ENCODE measurements at regions not wholly inside any gene's neighbourhood (a gene's known extent, or its start where the extent isn't known, plus 50 kb on each side); places are given as distances from the start of the nearest gene placed in this dataset.

GRCh38 chr9:13994240-13994639, 319.7 kb downstream of the NFIB start:
- Histone ChIP-seq H3K9ac (ENCODE audit: extremely low read depth, low read length, poor library complexity, severe bottlenecking) (no peak overlapping the region), H3K27me3 (ENCODE audit: control insufficient read depth, insufficient read depth, low read length, poor library complexity, severe bottlenecking) (no peaks in the 10 kb centered on the region), H3K4me3 (ENCODE audit: low read length) (no peak overlapping the region), H3K4me1 (ENCODE audit: control insufficient read depth, insufficient read depth, low read length) (no peaks in the 10 kb centered on the region), H3K36me3 (ENCODE audit: control insufficient read depth, insufficient read depth, low read length) (no peaks in the 10 kb centered on the region), H3K27ac (ENCODE audit: low read depth, low read length) (no peak overlapping the region), H3K9me3 (ENCODE audit: control insufficient read depth, low read length) (no peaks in the 10 kb centered on the region)
- WGBS, 2 experiments (ENCODE audit: insufficient coverage in 1 of 2, insufficient read length in 1 of 2) = 91 to 100% methylated on average over 1 to 3 of the region's 3 CpGs
- DNase-seq = no peak
- Mint-ChIP-seq H3K36me3 (ENCODE audit: low read depth) (no peaks in the 10 kb centered on the region), H3K4me1 (no peaks in the 10 kb centered on the region), H3K9me3 (peaks cover 11% of the 10 kb centered on the region), H3K27me3 (ENCODE audit: insufficient read depth) (no peaks in the 10 kb centered on the region), H3K4me3 (no peak overlapping the region), H3K27ac (no peak overlapping the region)
- TF ChIP-seq CTCF (conservative IDR thresholded peaks at IDR 0.05) = no peak

- Mint-ChIP-seq H3K27ac (no peak overlapping the region), H3K9me3 (peaks cover 7% of the 10 kb centered on the region), H3K36me3 (ENCODE audit: low read depth) (no peaks in the 10 kb centered on the region), H3K4me3 (no peak overlapping the region), H3K4me1 (no peaks in the 10 kb centered on the region), H3K27me3 (ENCODE audit: insufficient read depth) (no peaks in the 10 kb centered on the region)
- WGBS, 2 experiments (ENCODE audit: insufficient coverage in 1 of 2, insufficient read length in 1 of 2) = 92 to 94% methylated on average over 4 to 6 of the region's 7 CpGs
- TF ChIP-seq CTCF (conservative IDR thresholded peaks at IDR 0.05) = no peak
- Histone ChIP-seq H3K4me1 (ENCODE audit: control insufficient read depth, insufficient read depth, low read length) (no peaks in the 10 kb centered on the region), H3K36me3 (ENCODE audit: control insufficient read depth, insufficient read depth, low read length) (no peaks in the 10 kb centered on the region), H3K27me3 (ENCODE audit: control insufficient read depth, insufficient read depth, low read length, poor library complexity, severe bottlenecking) (no peaks in the 10 kb centered on the region), H3K9ac (ENCODE audit: extremely low read depth, low read length, poor library complexity, severe bottlenecking) (no peak overlapping the region), H3K27ac (ENCODE audit: low read depth, low read length) (no peak overlapping the region), H3K4me3 (ENCODE audit: low read length) (no peak overlapping the region), H3K9me3 (ENCODE audit: control insufficient read depth, low read length) (no peaks in the 10 kb centered on the region)
- DNase-seq = peak; percentile 9
Observed at GRCh38 chr9:13993632-13994185, 320.2 kb downstream of the NFIB start.

GRCh38 chr9:13992138-13993088, 321.5 kb downstream of the NFIB start:
- no peak overlapping the region for H3K4me3 Mint-ChIP-seq
- peaks cover 7% of the 10 kb centered on the region for H3K9me3 Mint-ChIP-seq
- H3K4me3 ChIP-seq (ENCODE audit: low read length) = no peak overlapping the region
- no peaks in the 10 kb centered on the region for H3K4me1 Mint-ChIP-seq
- H3K27ac Mint-ChIP-seq = no peak overlapping the region
- no peak overlapping the region for H3K9ac ChIP-seq (ENCODE audit: extremely low read depth, low read length, poor library complexity, severe bottlenecking)
- no peak for TF ChIP-seq CTCF (conservative IDR thresholded peaks at IDR 0.05)
- no peaks in the 10 kb centered on the region for H3K36me3 Mint-ChIP-seq (ENCODE audit: low read depth)
- H3K4me1 ChIP-seq (ENCODE audit: control insufficient read depth, insufficient read depth, low read length) = no peaks in the 10 kb centered on the region
- H3K36me3 ChIP-seq (ENCODE audit: control insufficient read depth, insufficient read depth, low read length) = no peaks in the 10 kb centered on the region
- WGBS, 2 experiments (ENCODE audit: insufficient coverage in 1 of 2, insufficient read length in 1 of 2) = 85 to 90% methylated on average over 8 of the region's 8 CpGs
- peak; percentile 7 for DNase-seq
- no peaks in the 10 kb centered on the region for H3K9me3 ChIP-seq (ENCODE audit: control insufficient read depth, low read length)
- no peaks in the 10 kb centered on the region for H3K27me3 ChIP-seq (ENCODE audit: control insufficient read depth, insufficient read depth, low read length, poor library complexity, severe bottlenecking)
- no peaks in the 10 kb centered on the region for H3K27me3 Mint-ChIP-seq (ENCODE audit: insufficient read depth)
- H3K27ac ChIP-seq (ENCODE audit: low read depth, low read length) = no peak overlapping the region
